ENCODE measurements at regions not wholly inside any gene's neighbourhood (a gene's known extent, or its start where the extent isn't known, plus 50 kb on each side); places are given as distances from the start of the nearest gene placed in this dataset.

DNA sequence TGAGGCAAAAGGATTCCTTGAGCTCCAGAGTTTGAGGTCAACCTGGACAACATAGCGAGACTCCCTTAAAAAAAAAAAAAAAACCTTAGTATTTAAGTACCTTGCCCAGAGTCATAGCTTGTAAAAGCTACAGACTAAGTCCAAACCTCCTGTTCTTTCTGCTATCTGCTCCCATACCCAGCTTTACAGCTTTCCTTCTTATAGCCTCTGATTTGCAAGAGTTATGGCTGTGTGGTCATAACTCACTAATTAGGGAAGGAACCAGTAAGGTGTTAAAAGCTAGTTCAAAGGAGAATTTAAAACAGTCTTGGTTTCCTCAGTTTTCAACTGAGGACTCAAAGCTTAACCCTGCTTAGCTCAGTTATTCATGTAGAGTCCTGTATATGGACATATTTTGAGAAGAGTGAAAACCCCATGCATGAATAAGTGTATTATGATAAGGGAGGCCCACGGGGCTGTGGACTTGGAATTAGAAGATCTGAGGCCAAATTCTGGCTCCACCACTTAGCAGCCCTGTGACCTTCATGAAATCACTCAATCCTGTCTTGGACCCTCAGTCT, 135.5 kb upstream of the SMAD3 start:
- H3K4ac ChIP-seq (ENCODE audit: low read length): no peak overlapping the region
- no peak overlapping the region for H4K8ac ChIP-seq (ENCODE audit: low read depth, low read length)
- no peak overlapping the region for H2BK120ac ChIP-seq (ENCODE audit: low read depth, low read length)
- no peak overlapping the region for H3K18ac ChIP-seq (ENCODE audit: low read length)
- H2AK5ac ChIP-seq (ENCODE audit: low read depth, low read length): no peak overlapping the region
- H3K4me1 ChIP-seq (ENCODE audit: control insufficient read depth in 2 of 2, insufficient read depth in 1 of 2, low read depth in 1 of 2, low read length in 2 of 2): peaks cover 11 to 13% of the 10 kb centered on the region in 2 donors
- H3K4me3 ChIP-seq (ENCODE audit: low read length in 2 of 2): no peak overlapping the region
- no peak overlapping the region for H3K27ac ChIP-seq (replicated peaks; ENCODE audit: low read length)
- peaks cover 0 to 3% of the 10 kb centered on the region in 2 donors for H3K36me3 ChIP-seq (replicated peaks in 1 of 2; ENCODE audit: control insufficient read depth in 2 of 2, insufficient read depth in 2 of 2, low read length in 2 of 2)
- no peak overlapping the region for H2BK15ac ChIP-seq (ENCODE audit: low read length)
- H2AFZ ChIP-seq (ENCODE audit: low read length): no peak overlapping the region
- DNase-seq (ENCODE audit: low spot score): no peak
- H2BK5ac ChIP-seq (ENCODE audit: low read length): no peak overlapping the region
- peaks cover 0 to 18% of the 10 kb centered on the region in 2 donors for H3K9me3 ChIP-seq (replicated peaks in 1 of 2; ENCODE audit: control insufficient read depth in 2 of 2, insufficient read depth in 1 of 2, low read depth in 1 of 2, low read length in 2 of 2)
- no peaks in the 10 kb centered on the region for H3K79me1 ChIP-seq (ENCODE audit: low read depth, low read length)
- no peak overlapping the region for H3K9ac ChIP-seq (ENCODE audit: low read depth, low read length, poor library complexity)
- H3K27me3 ChIP-seq (ENCODE audit: control insufficient read depth in 3 of 3, insufficient read depth in 3 of 3, low read depth in 1 of 3, low read length in 3 of 3): peaks cover 0 to 2% (median 0%) of the 10 kb centered on the region in 3 experiments
- H2BK12ac ChIP-seq (ENCODE audit: low read length): no peak overlapping the region
- H3K14ac ChIP-seq (ENCODE audit: low read length): no peak overlapping the region
- H3K4me2 ChIP-seq (ENCODE audit: insufficient read depth, low read length, poor library complexity, severe bottlenecking): no peak overlapping the region
- H4K91ac ChIP-seq (ENCODE audit: low read depth, low read length, poor library complexity): no peak overlapping the region
- H3K23ac ChIP-seq (ENCODE audit: low read depth, low read length, poor library complexity): no peak overlapping the region
- WGBS, 2 donors (ENCODE audit: extremely low coverage in 2 of 2, insufficient read length in 2 of 2, insufficient replicate concordance in 1 of 2): no CpG with 5 or more reads among the region's 2 CpGs

DNA sequence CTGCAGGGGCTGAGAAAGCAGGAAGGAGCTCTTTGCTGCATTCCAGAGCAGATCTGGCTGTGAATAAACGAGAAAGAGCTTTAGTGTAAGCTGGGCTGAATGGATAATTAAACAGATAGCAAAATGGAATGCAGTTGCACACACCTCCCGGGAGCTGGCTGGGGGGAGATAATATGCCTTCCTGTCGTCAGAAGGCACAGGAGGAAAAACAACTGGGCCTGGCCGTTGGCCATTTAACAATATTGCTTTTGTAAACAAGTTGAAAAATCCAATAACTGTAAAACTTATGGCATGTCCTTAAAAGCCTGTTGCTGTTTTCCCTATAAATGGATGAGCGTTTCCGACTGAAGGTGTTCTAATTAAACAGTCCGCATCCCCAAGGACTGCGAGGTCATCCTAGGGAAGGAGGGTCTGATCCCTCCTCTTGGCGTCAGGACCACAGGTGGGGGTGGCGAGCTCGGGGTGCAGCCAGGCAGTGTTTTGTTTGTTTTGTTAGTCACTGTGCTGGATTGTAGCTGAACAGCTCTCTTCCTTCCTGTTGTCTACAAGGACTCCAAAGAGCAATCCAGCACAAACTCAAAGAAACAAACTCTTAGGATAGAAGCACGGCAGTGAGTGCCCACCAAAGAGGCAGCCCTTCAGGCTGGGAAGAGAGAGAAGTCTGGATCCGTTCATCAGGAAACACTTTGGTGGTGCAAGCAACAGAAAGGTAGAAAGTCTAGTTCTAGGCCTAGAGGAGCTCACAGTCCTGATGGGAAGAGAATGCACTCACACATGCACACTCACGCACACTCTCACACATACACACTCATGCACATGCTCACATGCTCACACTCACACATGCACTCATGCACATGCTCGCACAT, 133.4 kb upstream of the SMAD3 start:
- Histone ChIP-seq H3K4me1 (ENCODE audit: control insufficient read depth in 2 of 2, insufficient read depth in 1 of 2, low read depth in 1 of 2, low read length in 2 of 2) (peaks cover 11 to 13% of the 10 kb centered on the region in 2 donors), H2AK5ac (ENCODE audit: low read depth, low read length) (peak overlapping the region; percentile 12), H3K23ac (ENCODE audit: low read depth, low read length, poor library complexity) (peak overlapping the region; percentile 9), H2BK12ac (ENCODE audit: low read length) (peak overlapping the region; percentile 94), H3K18ac (ENCODE audit: low read length) (peak overlapping the region; percentile 91), H2BK15ac (ENCODE audit: low read length) (peak overlapping the region; percentile 42), H3K79me1 (ENCODE audit: low read depth, low read length) (no peaks in the 10 kb centered on the region), H2BK120ac (ENCODE audit: low read depth, low read length) (no peak overlapping the region), H3K4me3 (ENCODE audit: low read length in 2 of 2) (peak overlapping the region; percentile 24 to 66), H3K4me2 (ENCODE audit: insufficient read depth, low read length, poor library complexity, severe bottlenecking) (peak overlapping the region; percentile 37), H2BK5ac (ENCODE audit: low read length) (no peak overlapping the region), H4K8ac (ENCODE audit: low read depth, low read length) (peak overlapping the region; percentile 88), H3K9ac (ENCODE audit: low read depth, low read length, poor library complexity) (peak overlapping the region; percentile 81), H4K91ac (ENCODE audit: low read depth, low read length, poor library complexity) (peak overlapping the region; percentile 34), H3K36me3 (replicated peaks in 1 of 2; ENCODE audit: control insufficient read depth in 2 of 2, insufficient read depth in 2 of 2, low read length in 2 of 2) (peaks cover 0 to 3% of the 10 kb centered on the region in 2 donors), H3K4ac (ENCODE audit: low read length) (peak overlapping the region; percentile 6), H3K27ac (replicated peaks; ENCODE audit: low read length) (peak overlapping the region; percentile 63), H3K14ac (ENCODE audit: low read length) (peak overlapping the region; percentile 85), H3K9me3 (replicated peaks in 1 of 2; ENCODE audit: control insufficient read depth in 2 of 2, insufficient read depth in 1 of 2, low read depth in 1 of 2, low read length in 2 of 2) (peaks cover 0 to 18% of the 10 kb centered on the region in 2 donors), H2AFZ (ENCODE audit: low read length) (peak overlapping the region; percentile 80), H3K27me3 (ENCODE audit: control insufficient read depth in 3 of 3, insufficient read depth in 3 of 3, low read depth in 1 of 3, low read length in 3 of 3) (peaks cover 0 to 2% (median 0%) of the 10 kb centered on the region in 3 experiments)
- no CpG with 5 or more reads among the region's 15 CpGs for WGBS, 2 donors (ENCODE audit: extremely low coverage in 2 of 2, insufficient read length in 2 of 2, insufficient replicate concordance in 1 of 2)
- peak; percentile 51 for DNase-seq (ENCODE audit: low spot score)

GRCh38 chr15:66932634-66933024, 132.8 kb upstream of the SMAD3 start:
- H3K36me3 ChIP-seq (replicated peaks in 1 of 2; ENCODE audit: control insufficient read depth in 2 of 2, insufficient read depth in 2 of 2, low read length in 2 of 2): peaks cover 0 to 3% of the 10 kb centered on the region in 2 donors
- H3K4me2 ChIP-seq (ENCODE audit: insufficient read depth, low read length, poor library complexity, severe bottlenecking): no peak overlapping the region
- H2AFZ ChIP-seq (ENCODE audit: low read length): peak overlapping the region; percentile 80
- peak overlapping the region; percentile 31 for H2AK5ac ChIP-seq (ENCODE audit: low read depth, low read length)
- no CpG with 5 or more reads among the region's 6 CpGs for WGBS, 2 donors (ENCODE audit: extremely low coverage in 2 of 2, insufficient read length in 2 of 2, insufficient replicate concordance in 1 of 2)
- peak overlapping the region; percentile 6 for H3K4ac ChIP-seq (ENCODE audit: low read length)
- H3K18ac ChIP-seq (ENCODE audit: low read length): peak overlapping the region; percentile 91
- peak overlapping the region; percentile 34 for H4K91ac ChIP-seq (ENCODE audit: low read depth, low read length, poor library complexity)
- H2BK5ac ChIP-seq (ENCODE audit: low read length): no peak overlapping the region
- H3K9me3 ChIP-seq (replicated peaks in 1 of 2; ENCODE audit: control insufficient read depth in 2 of 2, insufficient read depth in 1 of 2, low read depth in 1 of 2, low read length in 2 of 2): peaks cover 0 to 18% of the 10 kb centered on the region in 2 donors
- H3K23ac ChIP-seq (ENCODE audit: low read depth, low read length, poor library complexity): peak overlapping the region; percentile 9
- peaks cover 0 to 2% (median 0%) of the 10 kb centered on the region in 3 experiments for H3K27me3 ChIP-seq (ENCODE audit: control insufficient read depth in 3 of 3, insufficient read depth in 3 of 3, low read depth in 1 of 3, low read length in 3 of 3)
- H3K79me1 ChIP-seq (ENCODE audit: low read depth, low read length): no peaks in the 10 kb centered on the region
- peak overlapping the region; percentile 88 for H4K8ac ChIP-seq (ENCODE audit: low read depth, low read length)
- no peak for DNase-seq (ENCODE audit: low spot score)
- no peak overlapping the region for H2BK120ac ChIP-seq (ENCODE audit: low read depth, low read length)
- H3K4me3 ChIP-seq (ENCODE audit: low read length in 2 of 2): peak overlapping the region in 1 of 2 donors; percentile 66
- H2BK12ac ChIP-seq (ENCODE audit: low read length): peak overlapping the region; percentile 94
- H3K14ac ChIP-seq (ENCODE audit: low read length): peak overlapping the region; percentile 85
- peak overlapping the region; percentile 63 for H3K27ac ChIP-seq (replicated peaks; ENCODE audit: low read length)
- H3K4me1 ChIP-seq (ENCODE audit: control insufficient read depth in 2 of 2, insufficient read depth in 1 of 2, low read depth in 1 of 2, low read length in 2 of 2): peaks cover 11 to 13% of the 10 kb centered on the region in 2 donors
- peak overlapping the region; percentile 81 for H3K9ac ChIP-seq (ENCODE audit: low read depth, low read length, poor library complexity)
- peak overlapping the region; percentile 42 for H2BK15ac ChIP-seq (ENCODE audit: low read length)
